ENCODE measurements at regions not wholly inside any gene's neighbourhood (a gene's known extent, or its start where the extent isn't known, plus 50 kb on each side); places are given as distances from the start of the nearest gene placed in this dataset.

DNA sequence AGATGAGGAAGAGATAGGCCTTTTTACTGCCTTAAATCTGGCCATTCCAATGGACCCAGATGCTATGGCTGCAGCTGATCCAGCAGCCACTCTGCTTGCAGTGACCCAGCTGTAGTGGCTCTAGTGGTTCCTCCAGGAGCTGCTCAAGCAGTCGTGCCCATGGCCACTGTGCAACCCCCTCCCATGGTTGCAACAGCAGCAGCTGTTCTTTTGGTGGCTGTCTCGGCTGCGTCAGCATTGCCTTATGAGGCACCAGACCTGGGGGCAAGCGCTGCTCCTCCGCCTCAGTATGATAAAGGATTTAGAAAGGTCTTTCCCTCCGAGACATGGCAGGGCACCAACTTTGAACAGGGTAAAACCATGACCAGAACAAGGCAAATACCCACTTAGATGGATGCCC, 384.9 kb upstream of the DCC start:
- DNase-seq = no peak

DNA sequence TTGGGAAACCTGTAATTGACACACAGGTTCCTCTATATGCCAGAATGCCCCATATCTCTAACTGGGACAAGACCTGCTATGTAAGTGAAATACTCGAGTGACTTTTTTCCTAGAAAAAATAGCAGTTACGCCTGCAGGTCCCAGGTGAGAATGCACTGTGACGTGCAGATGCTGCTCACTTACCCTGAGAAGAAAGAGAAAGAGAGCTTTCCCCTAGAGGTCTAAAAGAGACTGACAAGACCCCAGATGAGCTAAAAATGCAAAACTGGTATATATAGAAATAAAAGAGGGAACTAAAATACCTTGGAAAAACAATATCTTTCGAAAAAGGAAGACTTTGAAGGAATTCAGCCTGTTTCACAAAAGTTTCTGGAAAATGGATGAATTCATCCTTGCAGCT, 383.0 kb upstream of the DCC start:
- DNase-seq = no peak

DNA sequence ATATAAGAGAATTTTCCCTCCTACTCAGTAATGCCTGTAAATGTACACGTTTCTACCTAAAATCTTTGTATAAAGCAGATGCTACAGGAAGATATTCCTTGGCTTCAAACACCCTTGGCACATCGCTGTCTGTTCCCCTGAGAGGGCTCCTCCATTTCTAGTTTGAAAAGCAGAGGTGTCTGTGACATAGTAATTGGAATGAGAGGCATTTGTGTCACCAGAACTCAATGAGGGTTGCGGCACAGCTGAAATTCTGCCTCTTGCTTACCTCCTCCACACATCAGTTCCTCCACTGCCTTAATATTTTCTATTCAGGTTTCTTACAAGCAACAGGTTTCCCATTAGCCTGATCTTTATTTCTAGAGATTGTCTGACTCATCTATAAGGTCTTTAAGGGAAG, 359.9 kb upstream of the DCC start:
- no peak for DNase-seq

DNA sequence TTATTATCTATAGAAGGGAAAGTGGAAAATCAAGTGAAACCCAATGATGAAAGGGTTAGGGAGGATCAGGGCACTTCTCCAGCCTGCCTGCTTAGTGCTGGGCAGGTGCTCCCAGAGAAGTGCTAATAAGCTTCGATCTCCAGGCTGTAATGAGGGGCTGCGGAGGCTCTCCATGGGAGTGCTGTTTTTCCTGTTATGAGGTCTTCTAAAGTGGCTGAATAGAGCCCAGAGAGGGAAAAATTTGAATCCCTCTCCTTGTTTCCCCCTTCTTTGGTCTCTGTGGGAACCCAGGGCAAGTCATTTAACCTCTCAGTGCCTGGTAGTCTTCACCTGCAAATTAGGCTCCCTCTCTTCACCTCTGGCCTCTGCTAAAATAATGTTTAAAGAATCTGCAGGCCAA, 351.7 kb upstream of the DCC start:
- DNase-seq = no peak

DNA sequence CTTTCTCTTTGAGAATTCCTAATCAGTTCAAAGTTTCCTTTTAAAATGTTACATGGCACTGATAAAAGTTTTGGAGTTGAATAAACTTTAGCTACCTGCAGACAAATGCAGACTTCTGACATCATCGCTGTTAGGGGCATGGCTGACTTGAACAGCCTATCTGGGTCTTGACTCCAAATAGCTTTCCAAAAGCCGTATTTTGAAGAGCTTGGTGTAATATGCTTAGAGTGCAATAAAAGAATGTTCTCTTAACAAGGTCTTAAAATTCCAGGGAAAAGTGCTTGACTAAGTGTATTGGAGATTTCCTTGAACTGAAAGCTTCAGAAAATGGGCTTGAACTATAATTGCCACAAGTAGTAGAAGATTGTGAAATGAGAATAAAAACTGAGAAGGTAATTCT, 342.9 kb upstream of the DCC start:
- DNase-seq = no peak

DNA sequence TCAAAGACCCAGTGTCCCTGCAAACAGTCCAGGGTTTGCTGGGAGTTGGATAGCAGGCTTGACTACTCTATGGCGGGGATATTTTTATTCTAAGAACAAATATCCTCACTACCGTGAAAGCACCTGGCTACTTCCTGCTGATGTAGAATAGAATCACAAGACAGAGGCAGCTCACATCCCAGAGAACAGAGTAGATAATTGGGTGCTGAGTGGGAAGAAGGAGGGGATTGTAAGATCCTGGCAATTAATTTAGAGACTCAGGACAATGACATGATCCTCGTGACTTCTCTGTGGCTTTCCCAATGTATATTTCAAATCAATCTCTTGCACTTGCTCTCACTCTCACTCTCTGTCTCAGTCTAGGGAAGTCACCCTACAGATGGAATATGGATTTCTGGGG, 341.9 kb upstream of the DCC start:
- no peak for DNase-seq

DNA sequence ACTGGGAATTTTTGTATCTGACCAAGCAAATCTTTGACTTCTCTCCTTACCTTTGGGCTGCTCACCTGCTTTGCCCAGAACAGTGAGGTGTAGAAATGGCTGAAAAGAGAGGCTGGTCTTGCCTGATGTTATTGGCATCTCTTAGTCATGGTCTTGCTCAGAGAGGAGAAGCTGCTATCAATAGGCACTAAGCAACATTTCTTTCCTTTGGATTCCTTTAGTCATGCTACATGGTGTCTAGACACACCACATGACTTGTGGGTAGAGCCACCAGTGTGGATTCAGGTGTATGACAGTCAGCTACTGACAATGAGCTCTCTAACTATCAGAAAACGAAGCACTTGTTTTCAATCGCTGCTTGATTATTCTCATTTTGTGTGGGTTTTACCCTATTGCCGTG, 341.3 kb upstream of the DCC start:
- no peak for DNase-seq

DNA sequence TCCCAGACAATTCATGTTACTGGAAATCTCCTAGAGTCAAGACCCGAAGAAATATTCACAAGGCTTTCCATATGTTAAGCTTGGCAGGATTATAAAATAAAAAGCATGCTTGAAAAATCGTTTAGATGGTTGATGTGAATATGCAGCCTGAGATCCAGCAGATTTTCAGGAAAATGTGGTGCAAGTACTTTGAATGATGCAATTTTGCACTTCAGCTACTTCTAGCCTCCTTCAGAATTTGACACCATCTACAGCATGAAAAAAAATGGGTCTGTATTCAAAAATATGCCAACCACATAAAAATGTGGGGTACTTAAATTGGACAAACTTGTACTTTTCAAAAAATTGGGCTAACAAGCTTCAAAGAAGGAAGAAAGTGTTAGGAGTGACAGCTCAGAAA, 340.6 kb upstream of the DCC start:
- DNase-seq = no peak

DNA sequence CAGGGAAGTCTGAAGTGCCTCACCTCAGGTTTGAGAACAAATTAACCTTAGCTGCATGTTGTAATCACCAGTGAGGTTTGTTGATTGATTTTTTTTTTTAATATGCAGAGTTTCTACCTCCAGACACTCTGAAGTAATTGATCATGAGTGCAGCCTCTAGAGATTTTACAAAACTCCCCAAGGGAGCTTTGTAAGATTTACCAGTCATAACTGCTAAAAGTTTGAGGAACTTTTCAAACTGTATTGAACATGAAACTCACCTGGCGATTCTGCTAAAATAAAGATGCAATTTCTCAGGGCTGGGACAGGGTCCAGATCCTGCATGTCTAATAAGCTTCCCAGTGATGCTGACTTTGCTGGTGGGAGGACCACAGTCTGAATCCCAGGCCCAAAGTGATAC, 339.6 kb upstream of the DCC start:
- no peak for DNase-seq

DNA sequence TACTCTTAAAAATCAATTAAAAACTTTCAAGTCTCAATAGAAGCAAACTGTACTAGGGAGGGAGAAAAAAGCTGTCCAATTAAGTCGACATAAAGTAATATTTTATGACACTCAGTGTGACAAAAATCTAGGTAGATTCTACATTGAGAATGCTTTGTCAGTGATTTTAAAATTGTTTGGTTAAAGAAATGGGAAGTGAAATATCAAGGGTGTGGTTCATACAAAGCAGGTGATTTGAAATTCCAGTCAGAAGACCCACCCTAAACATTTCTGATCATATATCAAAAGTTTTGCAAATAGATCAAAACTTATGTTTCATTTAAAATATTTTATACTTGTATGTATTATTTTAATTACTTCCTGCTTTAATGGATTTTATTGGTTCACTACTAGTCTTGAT, 338.9 kb upstream of the DCC start:
- no peak for DNase-seq

DNA sequence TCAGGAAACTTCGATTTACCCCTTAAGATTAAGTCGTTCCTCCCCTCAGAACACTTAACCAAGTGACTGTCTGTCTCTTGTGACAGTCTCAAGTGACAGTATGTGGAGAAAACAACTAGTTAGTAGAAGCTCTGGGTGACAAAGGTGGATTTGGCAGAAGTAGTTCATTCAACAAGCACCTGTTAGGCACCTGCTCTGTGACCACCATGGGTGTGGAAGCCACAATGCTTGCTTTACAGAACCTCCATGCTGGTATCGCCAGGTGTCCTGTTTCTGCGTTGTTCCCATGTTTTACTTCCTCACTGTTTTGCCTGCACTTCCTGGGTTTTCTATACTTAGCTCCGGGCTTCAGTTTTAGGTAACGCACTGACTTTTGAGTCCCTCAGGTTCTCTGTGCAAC, 337.4 kb upstream of the DCC start:
- no peak for DNase-seq

DNA sequence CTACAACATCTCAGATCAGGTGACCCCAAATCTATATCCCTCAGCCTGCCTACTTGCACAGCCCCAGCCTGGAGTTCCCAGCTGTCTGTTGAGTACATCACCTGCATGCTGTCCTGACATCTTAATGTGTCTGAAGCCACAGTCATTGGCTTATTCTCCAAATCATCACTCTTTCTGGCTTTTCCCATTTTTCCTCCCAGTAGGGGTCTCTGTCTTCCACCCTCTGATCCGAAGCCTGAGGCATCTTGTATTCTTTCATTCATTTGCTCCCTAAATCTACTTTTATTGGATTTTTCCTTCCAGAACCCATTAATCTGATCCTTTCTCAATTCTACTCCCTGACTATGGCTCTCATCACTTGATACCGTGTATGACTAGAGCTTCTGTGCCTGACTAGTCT, 332.9 kb upstream of the DCC start:
- DNase-seq = no peak

DNA sequence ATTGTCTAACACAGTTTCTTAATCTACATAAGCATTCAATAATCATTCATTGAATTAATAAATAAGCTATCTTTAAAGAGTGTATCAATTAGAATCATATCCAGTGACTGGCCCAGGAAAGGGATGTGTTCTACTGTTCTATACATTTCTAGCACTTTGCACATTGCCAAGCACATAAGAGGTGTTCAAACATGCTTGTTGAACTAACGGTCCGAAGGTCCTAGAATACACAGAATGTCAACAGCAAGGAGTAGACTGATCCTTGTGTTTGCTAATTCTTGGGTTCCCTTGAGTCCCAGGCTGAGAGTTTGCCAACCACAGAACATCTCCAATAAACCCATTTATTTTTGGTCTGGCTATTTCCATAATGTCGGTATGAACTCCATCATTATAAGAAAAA, 331.7 kb upstream of the DCC start:
- DNase-seq = no peak

DNA sequence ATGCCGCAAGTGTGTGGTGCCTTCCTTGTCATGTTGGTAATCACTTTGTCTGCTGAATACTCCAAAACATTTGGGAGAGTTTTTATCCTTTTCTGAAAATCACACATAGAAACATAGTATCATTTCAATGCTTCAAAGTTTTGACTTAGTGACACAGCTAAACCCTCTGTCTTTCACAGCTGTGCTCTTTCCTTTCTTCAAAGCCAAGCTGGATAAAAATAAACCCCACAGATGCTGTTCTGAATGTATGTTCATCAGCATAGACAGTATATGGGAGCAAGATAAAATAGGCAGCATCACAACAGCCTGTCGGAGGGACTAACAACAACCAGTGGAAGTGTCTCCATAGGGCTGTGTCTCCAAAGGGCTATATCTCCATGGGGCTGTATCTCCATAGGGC, 331.3 kb upstream of the DCC start:
- no peak for DNase-seq

DNA sequence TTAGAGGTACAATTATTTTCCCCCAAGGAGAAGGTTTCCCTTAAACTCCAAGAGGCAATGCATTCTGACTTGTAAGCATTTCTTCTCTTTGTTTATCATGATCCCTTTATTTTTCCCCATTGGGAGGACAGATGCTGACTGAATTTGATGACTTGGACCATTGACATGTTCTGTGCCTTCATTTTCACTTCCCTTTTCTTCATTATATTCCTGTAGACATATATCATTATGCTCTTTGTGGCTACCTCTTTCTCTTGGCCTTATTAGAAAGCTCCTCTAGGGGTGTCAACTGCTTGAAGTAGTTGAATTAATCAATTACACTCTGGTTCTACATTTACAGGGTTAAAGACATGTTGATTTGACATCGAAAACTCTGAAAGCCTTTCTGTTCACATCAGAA, 330.0 kb upstream of the DCC start:
- no peak for DNase-seq

DNA sequence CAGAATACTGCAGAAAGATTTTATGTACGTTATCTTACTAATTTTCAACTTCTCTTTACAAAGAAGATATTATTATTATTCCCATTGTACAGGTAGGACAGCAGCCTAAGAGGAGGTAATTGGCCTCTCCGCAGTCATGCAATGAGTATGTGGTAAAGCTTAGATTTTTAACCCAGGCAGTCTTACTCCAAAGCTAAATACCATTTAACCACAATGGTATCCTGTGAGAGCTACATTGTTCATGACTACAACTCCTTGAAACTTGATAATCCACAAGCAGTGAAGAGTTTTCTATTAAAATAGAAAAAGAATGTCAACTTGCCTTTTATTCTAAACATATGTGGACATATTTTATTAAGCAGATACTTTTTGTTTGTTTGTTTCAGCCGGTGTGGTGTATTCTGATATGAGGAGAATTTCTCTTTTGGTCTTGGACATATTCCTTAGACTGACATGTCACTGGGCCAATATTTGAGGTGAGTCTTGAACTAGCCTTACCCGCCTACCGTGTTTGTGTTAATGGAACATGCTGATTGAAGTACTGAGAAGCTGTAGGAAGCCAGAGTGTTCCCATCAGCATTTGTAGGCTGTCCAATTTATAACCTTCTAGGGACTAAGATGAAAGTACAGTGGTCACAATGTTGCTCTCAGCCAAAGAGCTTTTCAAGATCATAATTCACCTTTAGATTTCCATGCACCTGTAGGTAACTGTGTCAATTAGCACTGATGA, 293.9 kb upstream of the DCC start:
- DNase-seq = no peak

DNA sequence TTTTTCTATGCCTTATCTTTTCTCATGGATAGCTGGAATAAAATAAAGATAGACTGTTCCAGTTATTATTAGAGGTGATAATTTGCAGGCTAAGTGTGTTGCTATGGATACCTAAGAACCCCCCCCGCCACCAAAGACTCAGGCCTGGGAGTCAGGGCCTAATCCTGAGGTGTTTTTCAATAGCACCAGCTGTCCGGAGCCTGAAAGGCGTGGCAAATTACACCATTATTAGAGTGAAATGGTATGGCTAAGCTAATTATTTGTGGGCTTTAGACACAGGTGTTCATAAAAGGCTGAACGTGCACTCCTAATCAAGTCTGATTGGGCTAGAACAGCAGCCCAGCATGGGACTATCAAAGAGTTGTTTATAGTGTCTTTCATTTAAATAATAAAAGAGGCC, 293.2 kb upstream of the DCC start:
- no peak for DNase-seq

DNA sequence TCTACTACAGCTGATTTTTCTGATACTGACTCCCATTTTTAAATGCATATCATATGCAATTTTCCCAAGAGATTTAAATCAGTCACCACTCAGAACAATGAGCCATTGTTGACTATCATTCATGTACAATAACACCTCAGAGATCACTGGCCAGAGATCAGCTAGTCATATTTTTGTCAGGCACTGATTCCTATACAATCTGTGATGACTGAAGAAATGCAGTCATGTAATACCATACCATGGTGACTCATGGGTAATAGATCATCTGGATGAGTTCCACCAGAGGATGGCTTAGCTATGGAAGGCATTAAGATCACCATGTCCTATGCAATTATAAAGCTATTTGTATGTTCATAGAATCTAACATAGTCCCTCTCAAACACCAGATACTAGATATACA, 285.7 kb upstream of the DCC start:
- DNase-seq = no peak

DNA sequence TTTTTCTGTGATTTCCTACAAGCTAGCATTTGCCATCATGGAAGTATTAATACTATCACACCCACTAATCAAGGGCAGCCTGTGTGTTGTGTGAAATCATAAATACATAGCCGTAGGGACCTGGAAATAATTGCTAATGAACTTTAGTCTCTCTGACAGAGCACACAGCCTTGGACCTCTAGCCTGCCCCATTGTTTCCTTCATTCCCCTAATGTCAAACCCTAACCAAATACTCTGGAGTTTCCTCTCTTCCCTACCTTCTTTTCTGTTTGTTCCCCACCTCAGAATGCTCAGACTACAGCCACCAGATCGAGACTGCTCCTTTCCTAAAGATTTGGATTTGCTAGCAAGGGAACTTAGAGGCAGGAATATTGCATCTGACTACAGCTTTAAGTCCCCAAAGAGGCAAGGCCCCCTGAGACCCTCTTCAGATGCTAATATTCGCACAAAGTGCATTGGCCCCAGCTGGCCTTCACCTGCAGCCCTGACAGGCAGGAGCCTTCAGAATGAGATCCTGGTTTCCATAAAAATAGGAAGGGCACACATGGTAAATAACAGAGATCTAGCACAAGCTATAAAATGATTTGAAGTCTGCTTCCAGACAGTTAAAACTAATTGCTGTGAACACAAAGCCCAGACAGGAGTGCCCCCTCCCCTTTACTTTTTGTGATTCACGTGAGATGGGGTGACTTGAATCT, 279.2 kb upstream of the DCC start:
- DNase-seq = no peak

DNA sequence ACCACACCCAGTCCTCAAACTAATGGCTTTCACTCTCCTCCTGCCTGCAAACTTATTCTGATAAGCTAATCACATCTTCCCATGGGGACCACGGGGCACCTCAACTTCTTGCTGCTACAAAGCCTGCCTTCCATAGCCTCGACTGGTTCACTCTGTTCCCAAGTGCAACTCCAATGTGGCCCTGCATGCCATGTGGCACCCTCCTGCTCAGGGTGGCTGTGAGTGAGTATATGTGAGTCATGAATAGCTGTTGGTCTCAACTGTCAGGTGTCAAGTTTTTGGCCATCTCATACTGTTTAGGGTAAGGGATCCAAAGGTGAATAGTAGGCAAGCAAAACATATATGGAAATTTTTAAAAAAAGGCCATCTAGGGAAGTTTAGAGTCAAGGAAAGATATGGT, 276.1 kb upstream of the DCC start:
- DNase-seq = no peak

DNA sequence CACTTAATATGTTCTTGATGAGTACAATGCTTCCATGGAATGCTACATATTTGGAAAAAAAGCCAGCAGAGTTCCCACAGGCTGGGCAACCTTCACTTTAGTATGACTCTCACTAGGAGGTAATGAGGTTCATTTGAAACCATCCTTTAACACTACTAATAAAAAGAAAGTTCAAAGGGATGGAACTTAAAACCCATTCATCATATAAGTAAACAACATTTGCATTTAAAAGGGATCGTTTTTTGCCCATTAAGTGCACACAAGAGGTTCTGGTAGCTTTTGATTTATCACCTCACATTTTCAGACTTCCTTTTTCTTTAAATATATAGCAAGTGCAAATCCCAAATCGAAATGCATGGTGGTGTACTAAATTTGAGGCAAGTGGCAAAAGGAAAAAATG, 270.8 kb upstream of the DCC start:
- no peak for DNase-seq

DNA sequence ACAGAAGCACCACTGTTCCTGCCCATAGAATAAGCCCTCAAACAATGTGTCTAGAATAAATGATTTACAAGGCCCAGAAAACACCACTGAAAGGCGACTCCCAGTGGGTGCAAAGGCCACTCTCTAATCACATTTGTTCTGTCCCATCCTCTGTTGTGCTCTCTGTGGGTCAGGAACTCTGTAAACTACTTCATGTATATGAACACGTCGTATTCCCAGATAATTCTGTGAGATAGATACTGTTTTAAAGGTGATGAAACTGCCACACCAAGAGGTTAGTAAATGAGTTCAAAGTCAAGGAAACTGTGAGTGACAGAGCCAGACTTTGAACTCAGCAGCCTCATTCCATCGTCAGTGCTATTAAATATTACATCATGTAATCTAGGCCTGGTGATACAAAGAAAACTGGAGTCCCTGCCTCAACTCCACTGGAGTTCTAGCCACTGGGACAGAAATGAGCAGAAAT, 269.7 kb upstream of the DCC start:
- DNase-seq = no peak

DNA sequence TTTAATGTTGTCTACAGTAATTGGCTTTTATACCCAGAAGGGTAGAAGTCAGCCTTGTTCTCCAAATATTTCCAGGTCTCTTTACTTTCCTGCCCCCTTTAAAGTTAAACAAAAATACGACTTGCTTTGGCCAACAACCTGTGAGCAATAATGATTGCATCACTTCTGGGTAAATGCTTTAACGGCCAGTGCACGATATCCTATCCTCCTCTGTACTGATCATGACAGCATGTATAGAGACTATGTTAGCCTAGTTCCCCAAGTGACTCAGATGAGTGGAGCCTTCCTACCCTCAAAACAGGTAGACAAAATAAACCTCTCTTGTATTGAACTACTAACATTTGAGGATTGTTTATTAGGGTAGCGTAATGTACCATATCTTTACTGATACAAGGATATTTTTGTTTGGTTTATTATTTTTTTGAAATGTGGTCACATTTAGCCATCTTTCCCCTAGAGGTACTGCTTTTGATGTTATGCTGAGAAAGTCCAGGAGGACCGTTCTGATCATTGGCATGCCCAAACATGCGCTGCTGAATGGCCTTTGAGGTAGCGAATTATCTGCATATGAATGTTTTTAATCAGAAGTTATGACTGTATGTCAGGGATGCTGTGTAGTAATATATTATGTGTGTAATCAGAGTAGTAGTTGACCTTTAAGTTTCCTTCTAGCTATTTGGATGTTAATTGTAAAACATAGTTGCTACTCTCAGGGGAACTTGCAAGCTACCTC, 262.6 kb upstream of the DCC start:
- no peak for DNase-seq

DNA sequence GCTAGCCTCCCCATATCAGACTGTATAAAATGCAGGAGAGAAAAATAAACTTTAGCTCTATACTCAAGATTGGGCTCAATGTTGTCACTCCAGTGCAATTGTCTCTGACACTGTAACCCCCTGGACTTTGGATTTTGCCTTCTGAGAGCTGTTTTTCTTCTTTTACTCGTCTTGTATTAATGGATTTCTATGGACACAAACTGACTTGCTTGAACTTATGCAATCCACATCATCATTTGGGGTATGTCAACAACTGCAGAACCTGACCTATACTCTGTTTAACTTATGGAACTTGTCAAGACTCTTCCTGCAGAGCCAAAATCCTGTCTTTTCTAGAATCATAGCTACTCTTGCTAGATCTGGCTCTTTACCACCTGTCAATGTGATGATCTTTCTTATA, 257.8 kb upstream of the DCC start:
- DNase-seq = no peak

Data from CD4-positive, alpha-beta T cell treated with Interleukin-17A for 4 hours (primary cell).